Heart right ventricle (tissue), 16 donors: ENCODE measurements at regions not wholly inside any gene's neighbourhood (a gene's known extent, or its start where the extent isn't known, plus 50 kb on each side); places are given as distances from the start of the nearest gene placed in this dataset.

Source experiments
- ATAC-seq, 8 donors: fragments of 200-7000 bp; cut with Tn5 transposase; one replicate each; pipeline ENCODE4 v1.9.1; 2020; ENCODE audit warnings: mild to moderate bottlenecking in 8 of 8, moderate library complexity in 8 of 8, moderate number of reproducible peaks in 1 of 8
- DNase-seq, 2 donors: peaks; one replicate each; pipeline ENCODE4 v3.0.0-alpha.2; 2020
- H3K27ac ChIP-seq, 10 donors: fragments of 200-600 bp; sonication (generic) in 2 of 10; one replicate each; pipeline versions ENCODE4 v1.5.0 to v1.8.0; 2020 to 2022; ENCODE audit warnings: mild to moderate bottlenecking in 3 of 10
- H3K27me3 ChIP-seq, 7 donors: fragments of 200-600 bp; one replicate each; pipeline ENCODE4 v1.8.0; 2021 to 2022; ENCODE audit warnings: mild to moderate bottlenecking in 2 of 7
- H3K36me3 ChIP-seq, 9 donors: fragments of 200-600 bp; sonication (generic) in 1 of 9; one replicate each; pipeline versions ENCODE4 v1.5.0 to v1.8.0; 2020 to 2022; ENCODE audit warnings: mild to moderate bottlenecking in 2 of 9
- H3K4me1 ChIP-seq, 9 donors: fragments of 200-600 bp; sonication (generic) in 1 of 9; one replicate each; pipeline versions ENCODE4 v1.5.0 to v1.8.0; 2020 to 2022; ENCODE audit warnings: mild to moderate bottlenecking in 4 of 9
- H3K4me3 ChIP-seq, 10 donors: fragments of 200-600 bp; sonication (generic) in 2 of 10; one replicate each; pipeline versions ENCODE4 v1.5.0 to v1.8.0; 2020 to 2022; ENCODE audit warnings: mild to moderate bottlenecking in 7 of 10, moderate library complexity in 2 of 10
- H3K9me3 ChIP-seq, 11 donors: fragments of 200-600 bp in 10 of 11; sonication (generic) in 2 of 11; one replicate each; pipeline versions ENCODE4 v1.5.0 to v1.8.0; 2013 to 2022; ENCODE audit warnings: mild to moderate bottlenecking in 2 of 11, control low read depth in 1 of 11, moderate library complexity in 1 of 11
- CTCF ChIP-seq, 9 donors: fragments of 200-600 bp; sonication (generic) in 2 of 9; IDR thresholded peaks; one replicate each; pipeline versions ENCODE4 v1.5.0 to v1.8.0; 2021 to 2022; ENCODE audit warnings: antibody characterized with exemption in 9 of 9, mild to moderate bottlenecking in 5 of 9, moderate library complexity in 1 of 9
- WGBS, 2 donors: extraction: QIAGEN DNeasy Blood & Tissue Kit; methylation state at CpG; one replicate each; pipeline ENCODE4 v1.1.7; 2013; ENCODE audit warnings: inconsistent platforms in 1 of 2; 5-methylcytosine and 5-hydroxymethylcytosine counted together
- intact Hi-C, 10 donors: fragments of 100-400 bp; cut with DNase I; formaldehyde crosslinking; loops; one replicate each; pipeline versions ENCODE4 v1.11.1 to v1.14.2; 2022
- donor health status: Arrhythmogenic right ventricular cardiomyopathy.
- donor health status: ischemic (EF 13 %, LVEDD 7.1; RV severe dilation, severe dysfunction).
- donor health status: healthy with polysubstance abuse.
- donor health status: DM: no; HTN: yes; CAD: no.
- donor health status: DM: no; HTN: no; CAD: no.
- donor health status: ischemic (EF 25% LVEDD 6.9; RV normal size, moderate dysfunction).
- donor health status: ischemic (EF 25% LVEDD 5.7; RV mildly dilated, moderate dysfunction).
- donor health status: healthy.
- donor health status: DM: yes; HTN: yes; CAD: no.
- donor health status: Ischemic cardiomyopathy.
- donor health status: ischemic (EF 35%, LVEDD 5.7; RV mildly dilated, moderate dysfunction).
- donor health status: nonischemic (EF 11% LVEDD 7.7; RV severe dilation, severe dysfunction).
- donor health status: DM: yes; HTN: yes; CAD: no.
- donor health status: PGD.
- donor health status: ischemic (EF 29% LVEDD 5.4; RV normal size, mild dysfunction).
- donor health status: nonischemic (EF 23%, LVEDD 6.1; RV moderate dilation, normal function).

- Histone ChIP-seq H3K27ac (no peak overlapping the region), H3K9me3 (no peaks in the 10 kb centered on the region), H3K4me3 (no peak overlapping the region), H3K4me1 (no peaks in the 10 kb centered on the region), H3K27me3 (peaks cover 0 to 17% (median 0%) of the 10 kb centered on the region in 7 donors), H3K36me3 (no peaks in the 10 kb centered on the region)
- WGBS, 2 donors, result 68 to 80% methylated on average over 4 of the region's 4 CpGs
- no peak for TF ChIP-seq CTCF (IDR thresholded peaks at IDR 0.05)
- ATAC-seq, result no peak
- intact Hi-C loops, result no loop called here
- DNase-seq, result no peak
These were observed 341.0 kb upstream of the CCL2 start for GRCh38 chr17:33914125-33914524.

- Histone ChIP-seq H3K27me3 (peaks cover 0 to 53% (median 19%) of the 10 kb centered on the region in 7 donors), H3K4me1 (no peaks in the 10 kb centered on the region), H3K27ac (no peak overlapping the region), H3K36me3 (no peaks in the 10 kb centered on the region), H3K4me3 (no peak overlapping the region), H3K9me3 (no peaks in the 10 kb centered on the region)
- TF ChIP-seq CTCF (IDR thresholded peaks at IDR 0.05), result no peak
- intact Hi-C loops, result loop anchor here in 2 of 10 donors (10.0 kb wide), 2 partner anchors 148 to 222 kb away; no protein-coding TSS in a partner anchor
- 64 to 66% methylated on average over 4 of the region's 4 CpGs for WGBS, 2 donors
- ATAC-seq (no peak), DNase-seq (no peak)
These were observed 332.1 kb upstream of the CCL2 start for GRCh38 chr17:33922971-33923370.

- Histone ChIP-seq H3K4me1 (no peaks in the 10 kb centered on the region), H3K27me3 (peaks cover 0 to 54% (median 27%) of the 10 kb centered on the region in 7 donors), H3K27ac (no peak overlapping the region), H3K36me3 (no peaks in the 10 kb centered on the region), H3K9me3 (no peaks in the 10 kb centered on the region), H3K4me3 (no peak overlapping the region)
- intact Hi-C loops, result loop anchor here in 2 of 10 donors (10.0 kb wide), 2 partner anchors 149 to 221 kb away; no protein-coding TSS in a partner anchor
- DNase-seq (no peak), ATAC-seq (no peak)
- 80% methylated on average over 5 of the region's 5 CpGs for WGBS, 2 donors
- TF ChIP-seq CTCF (IDR thresholded peaks at IDR 0.05), result no peak
These were observed 331.0 kb upstream of the CCL2 start for GRCh38 chr17:33924104-33924503.

- H3K9me3 ChIP-seq, result no peaks in the 10 kb centered on the region
- 82 to 84% methylated on average over 2 of the region's 2 CpGs for WGBS, 2 donors
- no peak for TF ChIP-seq CTCF (IDR thresholded peaks at IDR 0.05)
- no peak overlapping the region for H3K4me3 ChIP-seq
- H3K36me3 ChIP-seq, result no peaks in the 10 kb centered on the region
- H3K27ac ChIP-seq, result no peak overlapping the region
- no peak for DNase-seq
- H3K27me3 ChIP-seq, result peaks cover 0 to 67% (median 31%) of the 10 kb centered on the region in 7 donors
- intact Hi-C loops, result loop anchor here in 8 of 10 donors (5.0 to 10.0 kb wide), 4 partner anchors 151 to 237 kb away; no protein-coding TSS in a partner anchor
- no peak for ATAC-seq
- no peaks in the 10 kb centered on the region for H3K4me1 ChIP-seq
These were observed 329.4 kb upstream of the CCL2 start for GRCh38 chr17:33925649-33926048.
